Dedifferentiated amniotic fluid mesenchymal stem cell (primary cell): ENCODE measurements at regions not wholly inside any gene's neighbourhood (a gene's known extent, or its start where the extent isn't known, plus 50 kb on each side); places are given as distances from the start of the nearest gene placed in this dataset.

ENCODE experiments used
- DNase-seq: peaks from one replicate; pipeline ENCODE4 v3.0.0-alpha.2; 2016; ENCODE audit errors: extremely low spot score

DNA sequence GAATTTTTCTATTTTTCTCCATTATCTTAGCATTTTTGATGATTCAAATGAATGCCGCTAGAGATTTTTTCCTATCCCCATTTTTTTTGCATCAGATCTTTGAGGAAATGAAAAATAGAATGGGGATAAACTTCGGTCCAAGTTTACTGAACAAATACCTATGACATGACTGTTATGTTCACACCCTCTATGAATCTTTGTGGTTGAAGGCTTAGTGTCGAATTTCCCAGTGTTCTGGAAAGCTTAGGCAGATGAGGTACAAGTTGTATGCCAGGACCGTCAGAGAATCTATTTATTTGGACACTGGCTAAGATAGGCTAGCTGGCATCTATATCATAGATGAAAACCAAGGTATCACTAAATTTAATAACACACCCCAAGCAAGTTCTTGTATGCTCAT lies 123.4 kb downstream of the SPCS3 start:
- DNase-seq = peak; percentile 95

DNA sequence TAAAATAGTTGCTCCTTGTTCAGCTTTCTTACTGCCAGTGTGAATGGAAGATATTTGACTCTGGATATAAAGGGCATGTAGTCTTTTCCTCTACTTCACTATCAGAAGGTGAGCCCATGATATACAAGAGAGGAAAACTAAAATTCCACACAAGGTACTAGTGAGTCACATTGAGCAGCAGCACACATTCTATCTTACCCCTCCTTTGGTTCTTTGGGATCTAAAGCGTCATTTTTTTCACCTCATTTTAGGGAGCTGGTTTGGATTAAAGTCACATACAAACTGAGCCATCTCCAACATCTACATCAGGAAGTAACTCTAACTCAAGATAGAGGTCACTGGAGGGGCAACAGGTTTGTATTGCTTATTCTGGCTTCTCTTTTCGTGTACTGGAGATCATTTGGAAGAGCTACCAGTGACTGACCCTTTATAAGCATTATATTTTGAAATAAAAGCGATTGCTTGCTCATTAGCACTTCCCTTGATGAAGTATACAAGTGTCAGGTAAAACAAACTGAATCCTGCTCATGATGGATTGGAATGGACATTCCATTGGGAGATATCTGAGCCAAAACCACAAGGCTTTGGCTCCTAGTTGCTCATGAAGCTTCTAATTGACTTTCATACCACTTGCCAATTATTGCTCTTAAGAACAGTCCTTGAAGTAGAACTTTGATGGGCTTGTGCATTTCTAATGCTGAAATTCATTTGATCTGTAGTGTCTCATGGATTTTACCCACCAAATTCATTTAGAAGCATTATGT lies 124.1 kb downstream of the SPCS3 start:
- DNase-seq = no peak

DNA sequence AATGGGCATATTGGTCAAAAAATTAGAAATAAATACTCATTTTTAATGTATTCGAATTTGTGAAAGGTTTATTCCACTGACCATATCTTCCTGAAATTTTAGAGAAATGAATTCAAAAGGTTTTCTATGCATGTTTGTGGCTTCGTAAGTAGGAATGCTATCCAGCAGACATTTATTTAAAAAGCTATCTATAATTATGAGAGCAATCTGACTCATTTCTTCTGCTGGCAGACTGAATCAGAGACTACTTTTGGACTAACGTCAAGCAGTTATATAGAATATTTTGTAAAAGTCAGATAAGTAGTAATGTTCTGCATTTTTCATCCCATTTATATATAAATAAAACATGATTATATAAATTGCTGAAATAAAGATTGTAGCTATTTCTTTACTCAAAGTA lies 125.0 kb downstream of the SPCS3 start:
- DNase-seq = peak; percentile 77

DNA sequence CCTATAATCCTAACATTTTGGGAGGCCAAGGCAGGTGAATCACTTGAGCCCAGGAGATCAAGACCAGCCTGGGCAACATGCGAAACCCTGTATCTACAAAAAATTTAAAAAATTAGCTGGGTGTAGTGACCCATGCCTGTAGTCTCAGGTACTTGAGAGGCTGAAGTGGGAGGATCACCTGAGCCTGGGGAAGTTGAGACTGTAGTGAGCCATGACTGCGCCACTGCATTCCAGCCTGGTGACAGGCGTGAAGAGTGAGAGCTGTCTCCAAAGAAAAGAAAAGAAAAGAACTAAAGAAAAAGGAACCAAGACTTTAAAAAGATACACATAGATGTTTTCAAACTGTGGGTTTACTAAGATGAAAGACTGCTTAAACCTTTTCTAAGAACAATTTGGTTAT lies 129.0 kb downstream of the SPCS3 start:
- DNase-seq = no peak

DNA sequence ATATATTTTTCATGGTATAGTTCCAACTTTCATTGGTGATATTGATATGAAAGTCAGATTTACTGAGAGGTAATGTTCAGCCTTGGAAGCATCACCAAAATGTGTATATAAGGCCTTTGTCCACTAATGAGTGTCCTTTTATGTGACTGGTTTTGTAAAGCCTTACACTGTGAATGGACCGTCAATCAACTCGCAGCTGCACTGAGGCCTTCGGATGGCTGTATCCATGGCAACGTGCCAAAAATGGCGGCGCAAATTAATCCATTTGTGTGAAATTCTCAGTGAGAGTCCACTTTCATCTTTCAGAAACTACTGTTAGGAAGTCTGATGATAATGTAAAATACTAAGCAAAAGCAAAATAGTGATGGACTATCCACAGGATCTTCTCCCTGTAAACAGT lies 131.7 kb downstream of the SPCS3 start:
- DNase-seq = no peak

DNA sequence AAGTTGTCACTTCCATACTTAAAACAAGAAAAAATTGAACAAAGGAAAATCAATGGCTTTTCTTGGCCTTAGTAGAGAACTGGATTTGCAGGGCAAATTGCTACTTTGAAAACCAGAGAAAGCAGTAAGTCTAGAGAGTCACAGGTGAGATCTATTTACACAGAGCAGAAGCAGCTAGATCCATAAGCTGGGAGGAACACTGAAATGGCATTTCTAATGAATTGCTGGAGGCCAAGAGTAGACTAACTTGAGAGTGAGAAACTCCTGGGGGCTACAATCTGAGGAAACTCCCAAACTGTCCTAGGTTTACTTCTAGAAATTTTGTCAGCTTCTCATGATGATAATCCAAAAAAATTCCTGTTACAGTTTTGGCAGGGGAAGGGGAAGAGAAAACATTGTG lies 133.3 kb downstream of the SPCS3 start:
- DNase-seq = no peak

DNA sequence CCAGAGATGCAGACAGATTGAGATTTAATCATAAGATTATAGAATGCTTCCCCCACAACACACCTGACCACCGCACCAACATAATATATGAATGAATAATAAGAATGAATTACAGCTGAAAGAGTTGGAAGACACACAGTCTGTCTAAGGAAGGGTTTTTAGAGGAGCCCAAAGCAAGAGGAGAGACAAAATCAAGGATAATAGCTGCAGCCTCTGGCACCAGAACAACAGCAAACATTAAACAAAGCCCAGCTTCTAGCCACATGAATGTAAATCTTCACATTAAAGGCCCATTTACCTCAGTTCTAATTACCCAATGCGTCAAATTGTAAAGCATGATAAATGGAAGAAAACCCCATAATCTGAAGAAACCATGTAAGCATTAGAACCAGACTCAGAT lies 133.9 kb downstream of the SPCS3 start:
- DNase-seq = no peak

DNA sequence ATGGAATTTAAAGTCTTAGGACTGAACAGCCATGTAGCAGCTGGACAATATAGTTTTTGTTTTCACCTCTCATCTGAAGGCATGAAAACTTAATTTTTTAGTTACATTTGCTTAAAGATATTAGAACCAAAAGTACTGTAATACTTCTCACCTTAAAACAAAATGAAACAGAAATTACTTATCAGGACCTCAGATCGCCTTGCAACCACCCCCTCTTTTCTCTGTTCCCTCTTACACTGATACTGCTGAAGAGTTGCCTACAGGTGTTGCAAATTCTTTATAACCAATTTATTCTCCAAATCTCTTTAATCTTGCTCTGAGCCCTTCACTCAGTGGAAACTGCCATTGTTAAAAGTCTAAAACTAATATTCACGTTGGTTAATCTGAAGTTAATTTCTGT lies 145.0 kb downstream of the SPCS3 start:
- DNase-seq = no peak

DNA sequence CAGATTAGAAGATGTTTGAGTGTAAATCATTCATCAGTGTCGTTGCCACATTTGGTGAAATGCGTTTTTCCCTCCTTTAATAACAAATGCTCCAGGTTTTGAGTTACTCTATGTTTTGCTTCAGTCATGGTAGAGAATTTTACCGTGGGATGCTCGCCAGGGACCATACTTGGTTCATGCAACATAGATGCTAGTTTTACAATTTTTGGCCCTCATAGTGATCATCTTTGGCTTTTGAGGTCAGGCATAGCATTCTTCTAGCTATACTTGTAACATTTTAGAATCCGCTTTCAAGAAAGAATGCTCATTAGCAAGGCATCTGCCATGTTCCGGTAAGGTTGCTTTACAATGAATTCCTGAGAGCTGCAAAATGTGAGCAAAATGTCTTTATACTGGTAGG lies 147.2 kb downstream of the SPCS3 start:
- peak; percentile 38 for DNase-seq

DNA sequence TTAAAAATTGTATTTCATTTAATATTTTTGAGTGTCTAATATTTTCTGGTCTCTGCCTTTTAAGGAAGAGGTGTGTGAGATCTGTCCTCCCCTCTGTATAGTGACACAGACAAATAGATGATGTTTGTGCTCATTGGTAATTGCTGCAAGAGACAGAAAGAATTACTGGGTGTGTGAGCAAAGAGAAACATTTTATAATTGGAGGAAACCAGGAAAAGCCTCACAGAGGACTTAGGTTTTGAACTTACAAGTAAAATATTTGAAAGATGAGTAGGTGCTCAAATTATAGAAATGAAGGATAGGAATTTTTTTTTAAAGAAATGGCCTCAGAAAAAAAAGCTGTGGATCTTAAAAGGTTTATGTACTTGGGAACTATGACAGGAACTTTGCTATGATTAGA lies 149.8 kb downstream of the SPCS3 start:
- no peak for DNase-seq

DNA sequence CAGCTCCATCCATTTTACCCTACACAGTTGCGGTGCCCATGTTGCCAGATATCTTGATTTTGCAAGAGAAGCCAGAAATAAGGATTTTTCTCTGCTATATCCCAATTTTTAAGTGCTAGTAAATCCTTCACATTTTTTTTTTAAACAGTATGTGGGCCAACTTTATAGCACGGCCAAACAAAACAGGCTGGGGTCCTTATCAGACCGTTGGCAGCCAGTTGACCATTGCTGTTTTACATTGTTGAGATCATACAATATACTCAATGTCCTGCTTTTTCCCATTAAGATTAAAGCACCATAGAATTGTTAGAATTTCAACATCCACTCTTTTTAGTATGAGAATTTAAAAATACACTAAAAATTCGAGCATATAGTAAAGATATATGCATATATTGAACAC lies 150.9 kb downstream of the SPCS3 start:
- DNase-seq = no peak

DNA sequence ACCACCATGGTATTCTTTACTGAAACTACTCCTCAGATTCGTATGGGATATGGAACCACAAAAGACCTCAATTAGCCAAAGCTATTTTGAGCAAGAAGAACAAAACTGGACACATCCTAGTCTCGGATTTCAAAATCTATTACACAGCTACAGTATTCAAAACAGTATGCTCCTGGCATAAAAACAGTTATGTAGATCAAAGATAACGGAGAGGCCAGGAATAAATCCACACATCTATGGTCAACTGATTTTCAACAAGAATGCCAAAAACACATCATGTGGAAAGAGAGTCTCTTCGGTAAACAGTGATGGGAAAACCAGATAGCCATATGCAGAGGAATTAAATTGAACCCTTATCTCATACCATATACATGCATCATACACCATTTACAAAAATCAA lies 155.3 kb downstream of the SPCS3 start:
- DNase-seq = no peak

DNA sequence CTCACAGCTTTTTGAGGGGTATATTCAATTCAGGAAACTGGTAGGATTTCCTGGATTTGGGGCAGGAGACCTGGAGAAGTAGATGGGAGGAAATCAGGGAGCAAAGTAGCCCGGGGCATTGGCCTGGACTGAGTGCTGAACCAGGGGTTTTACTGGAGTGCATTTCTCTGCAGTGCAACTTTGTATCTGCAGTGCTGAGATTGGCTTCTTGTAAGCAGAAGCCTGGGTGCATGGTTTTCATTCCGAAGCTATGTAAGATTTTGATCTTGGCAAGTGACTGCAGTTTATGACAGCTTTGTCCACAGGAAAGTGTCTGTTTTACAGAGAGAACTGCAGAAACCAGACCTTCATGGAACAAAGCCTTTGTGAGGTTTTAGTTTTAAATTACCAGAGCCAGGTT lies 158.3 kb downstream of the SPCS3 start:
- peak; percentile 36 for DNase-seq

DNA sequence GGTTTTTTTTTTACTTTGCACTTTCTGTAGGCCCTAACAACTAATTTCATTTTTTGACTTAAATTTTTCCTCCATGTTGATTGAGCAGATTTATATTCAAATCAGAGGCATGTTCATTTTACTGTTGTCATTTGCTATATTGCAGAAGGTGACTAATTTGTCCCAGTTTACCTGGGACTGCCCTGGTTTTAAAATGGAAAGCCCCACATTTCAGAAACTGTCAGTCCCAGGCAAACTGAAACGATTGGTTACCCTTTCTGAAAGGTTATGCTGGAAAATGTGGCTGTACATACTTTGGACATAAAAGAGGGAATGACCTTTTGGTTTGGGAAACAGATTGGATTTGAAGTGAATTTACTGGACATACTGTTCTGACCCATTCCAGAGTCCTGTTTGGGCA lies 160.0 kb downstream of the SPCS3 start:
- no peak for DNase-seq

DNA sequence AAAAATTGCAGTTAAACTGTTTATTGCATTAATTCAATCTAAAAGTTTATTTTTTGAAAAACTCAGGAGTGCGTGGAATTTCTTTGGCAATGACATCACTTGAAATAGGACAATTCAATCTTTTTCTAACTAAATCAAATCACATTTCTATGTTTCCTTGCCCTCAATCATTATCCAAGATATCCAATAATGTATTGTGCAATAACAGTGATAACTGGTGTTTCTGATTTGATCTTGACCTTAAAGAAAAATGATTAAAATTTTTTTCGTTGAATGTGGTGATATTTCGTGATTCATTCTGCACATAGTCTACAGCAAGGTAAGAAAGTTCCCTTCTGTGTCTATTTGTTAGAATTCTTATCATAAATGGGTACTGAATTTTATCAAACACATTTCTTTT lies 163.2 kb downstream of the SPCS3 start:
- DNase-seq = no peak

DNA sequence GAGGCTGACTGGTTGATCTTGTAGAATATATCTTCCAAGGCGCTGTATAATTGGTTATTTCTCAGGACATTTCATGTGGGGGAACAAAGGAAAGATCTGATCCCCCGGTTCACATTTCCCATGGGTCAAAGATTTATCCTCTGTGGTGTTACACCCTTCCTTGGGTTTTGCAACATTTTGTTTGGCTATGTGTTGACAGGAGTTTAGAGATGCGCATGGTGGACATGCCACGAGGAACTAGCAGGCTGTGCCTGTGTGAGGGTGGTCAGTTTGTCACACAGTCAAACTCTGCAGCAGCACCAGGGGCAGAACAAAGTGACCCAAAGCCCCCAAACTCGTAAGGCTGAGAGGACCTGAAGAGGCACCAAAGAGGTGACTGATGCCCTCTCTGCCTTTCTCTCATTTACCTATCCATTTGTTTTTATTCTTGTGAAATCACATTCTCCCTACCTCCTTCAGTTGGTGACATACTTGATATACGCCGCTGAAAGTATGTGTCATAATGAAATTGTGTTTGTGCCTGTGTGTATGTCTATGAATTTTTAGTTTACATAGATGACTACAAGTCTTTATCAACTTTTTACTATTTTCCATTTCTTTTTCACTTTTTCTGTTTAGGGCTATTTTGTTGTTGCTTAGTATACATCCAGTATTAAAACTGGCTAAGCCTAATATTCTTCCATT lies 164.7 kb downstream of the SPCS3 start:
- DNase-seq = no peak

DNA sequence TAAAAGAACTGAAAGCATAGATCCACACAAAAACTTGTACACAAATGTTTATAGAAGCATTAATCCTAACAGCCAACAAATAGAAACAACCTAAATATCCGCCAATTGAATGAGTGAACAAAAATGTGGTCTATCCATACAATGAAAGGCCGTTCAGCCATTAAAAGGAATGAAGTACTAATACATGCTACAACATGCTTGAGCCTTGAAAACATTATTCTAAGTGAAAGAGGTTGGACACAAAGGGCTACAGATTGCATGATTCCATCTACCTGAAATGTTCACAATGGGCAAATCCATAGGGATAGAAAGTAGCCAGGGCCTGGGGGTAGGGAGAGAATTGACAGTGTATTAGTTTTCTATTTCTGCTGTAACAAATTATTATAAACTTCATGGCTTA lies 169.2 kb downstream of the SPCS3 start:
- DNase-seq = no peak

DNA sequence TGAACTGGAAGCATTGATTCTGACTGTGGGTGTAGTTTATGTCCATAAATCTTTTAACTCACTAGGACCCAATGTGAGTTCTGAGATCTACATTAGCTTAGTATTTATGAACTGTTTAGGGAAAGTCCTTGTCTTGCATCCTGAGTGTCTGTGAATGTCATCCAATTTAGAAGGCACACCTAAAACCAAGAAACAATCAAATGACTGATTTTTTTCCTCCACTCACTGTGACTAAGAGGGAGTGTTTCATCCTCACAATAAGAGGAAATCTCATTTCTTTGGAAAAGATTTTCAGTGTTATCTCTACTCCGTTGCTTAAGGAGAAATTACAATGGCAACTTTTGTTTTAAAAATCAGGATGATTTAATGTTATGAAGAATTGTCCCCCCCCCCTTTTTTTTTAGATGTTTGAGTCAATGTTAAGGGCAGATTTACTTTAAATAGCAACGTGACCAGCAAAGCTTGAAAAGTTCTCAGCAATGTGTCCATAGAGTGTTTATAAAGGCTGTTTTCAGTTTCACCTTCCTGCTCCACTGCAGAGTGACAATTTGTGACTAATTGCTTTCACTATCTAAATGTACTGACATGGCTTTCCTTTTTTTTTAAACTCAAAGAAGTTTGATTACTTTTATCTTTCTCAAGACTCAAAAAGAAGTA lies 173.0 kb downstream of the SPCS3 start:
- no peak for DNase-seq

DNA sequence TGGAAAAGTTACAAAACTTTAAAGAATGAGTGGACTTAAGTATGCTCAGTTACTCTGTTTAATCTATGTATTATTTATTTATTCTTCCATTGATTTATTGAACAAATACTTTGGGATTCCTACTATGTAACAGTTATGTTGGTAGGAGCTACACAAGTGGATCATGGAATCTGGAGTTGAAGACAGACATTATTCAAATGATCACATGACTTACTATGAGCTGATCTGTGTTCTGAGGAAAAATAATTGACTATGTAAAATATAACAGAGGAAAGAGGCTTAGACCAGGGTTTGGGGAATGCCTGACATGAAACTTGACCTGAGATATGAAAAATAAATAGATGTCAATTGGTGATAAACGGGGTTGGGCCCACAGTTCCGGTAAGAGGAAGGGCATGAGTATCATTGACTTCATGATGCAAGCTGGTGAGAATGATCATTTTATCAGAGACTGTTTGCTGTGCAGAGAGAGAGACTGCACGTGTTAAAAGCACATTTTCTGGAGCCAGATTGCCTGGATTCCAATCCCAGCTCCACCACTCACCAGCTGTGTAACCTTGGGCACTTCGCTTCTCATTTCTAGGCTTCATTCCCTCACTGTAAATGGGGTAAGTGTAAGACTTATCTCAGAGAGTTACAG lies 179.0 kb downstream of the SPCS3 start:
- no peak for DNase-seq

DNA sequence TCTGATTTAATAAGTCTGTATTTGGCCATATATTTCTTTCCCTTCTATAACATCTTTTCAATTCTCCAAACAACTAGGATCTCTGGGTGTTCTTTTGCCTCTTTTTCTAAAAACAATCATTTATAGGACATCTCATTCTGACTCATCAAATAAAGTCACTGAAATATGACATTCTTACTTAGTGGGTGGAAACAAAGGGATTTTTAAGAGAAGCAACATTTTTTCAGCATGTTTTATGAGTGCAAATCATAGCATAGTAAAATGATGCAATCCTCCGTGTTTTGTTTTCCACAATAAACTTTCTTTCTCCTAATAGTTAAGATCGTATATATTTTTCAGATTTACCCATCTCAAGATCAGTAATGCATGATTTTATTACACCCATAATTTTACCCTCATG lies 179.8 kb downstream of the SPCS3 start:
- peak; percentile 89 for DNase-seq

DNA sequence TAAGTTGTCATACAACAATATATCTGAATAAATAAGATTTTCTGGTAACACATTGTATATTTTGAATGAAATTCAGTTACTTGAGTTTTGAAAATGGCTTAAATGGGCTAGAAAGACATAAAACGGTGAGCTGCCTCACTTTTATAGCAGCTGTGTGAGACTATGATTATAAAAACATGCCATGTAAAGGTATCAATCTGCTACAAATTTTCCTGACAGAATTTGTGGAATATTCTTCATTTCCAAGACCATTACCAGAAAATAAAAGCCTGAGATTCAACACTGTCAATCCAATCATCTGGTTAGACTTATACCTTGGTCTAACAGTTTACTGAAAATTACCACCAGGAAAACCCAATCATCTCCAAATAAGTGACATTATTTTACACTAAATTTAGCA lies 181.1 kb downstream of the SPCS3 start:
- no peak for DNase-seq

DNA sequence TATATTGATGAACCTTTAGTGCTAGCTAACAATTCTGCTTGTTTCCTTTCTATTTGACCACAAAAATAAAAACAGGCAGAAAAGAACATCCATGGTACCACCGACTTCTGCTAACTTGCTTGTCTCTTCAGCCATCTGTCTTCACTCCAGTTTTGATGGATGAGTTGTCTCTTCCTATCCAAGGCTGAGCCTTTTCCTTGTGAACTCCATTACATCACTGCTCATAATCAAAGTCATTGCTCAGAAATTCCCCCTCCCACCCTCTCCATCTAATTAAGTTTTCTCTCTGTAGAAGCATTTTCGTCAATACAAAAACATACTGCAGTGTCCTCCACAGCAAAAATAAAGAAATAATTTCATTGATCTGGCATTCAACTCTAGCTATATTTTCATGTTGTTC lies 184.4 kb downstream of the SPCS3 start:
- DNase-seq = no peak
